Hematopoietic multipotent progenitor cell (in vitro differentiated cells): ENCODE measurements at regions not wholly inside any gene's neighbourhood (a gene's known extent, or its start where the extent isn't known, plus 50 kb on each side); places are given as distances from the start of the nearest gene placed in this dataset.

Source experiments
- DNase-seq, 3 donors: peaks; one replicate each; pipeline ENCODE4 v3.0.0-alpha.2; 2011 to 2015; ENCODE audit warnings: low read depth in 2 of 3, low spot score in 2 of 3

- DNase-seq: no peak
Measured at GRCh38 chr5:118778941-118779340, 209.4 kb downstream of the DTWD2 start.

- no peak for DNase-seq
Measured at GRCh38 chr5:118777189-118777736, 211.1 kb downstream of the DTWD2 start.

GRCh38 chr5:118776755-118777154, 211.6 kb downstream of the DTWD2 start:
- no peak for DNase-seq

- no peak for DNase-seq
Measured at GRCh38 chr5:118775790-118776499, 212.4 kb downstream of the DTWD2 start.

GRCh38 chr5:118768607-118769175, 219.7 kb downstream of the DTWD2 start:
- no peak for DNase-seq

GRCh38 chr5:118762291-118762690, 226.1 kb downstream of the DTWD2 start:
- no peak for DNase-seq

- DNase-seq: no peak
Measured at GRCh38 chr5:118761814-118762213, 226.5 kb downstream of the DTWD2 start.

GRCh38 chr5:118752969-118753368, 235.4 kb downstream of the DTWD2 start:
- DNase-seq: no peak

- no peak for DNase-seq
Measured at GRCh38 chr5:118736396-118736795, 252.0 kb downstream of the DTWD2 start.

- no peak for DNase-seq
Measured at GRCh38 chr5:118733394-118733793, 255.0 kb downstream of the DTWD2 start.

GRCh38 chr5:118728191-118728590, 260.2 kb downstream of the DTWD2 start:
- DNase-seq: no peak

GRCh38 chr5:118726891-118727290, 261.5 kb downstream of the DTWD2 start:
- no peak for DNase-seq

- DNase-seq: no peak
Measured at GRCh38 chr5:118723021-118723338, 265.4 kb downstream of the DTWD2 start.

GRCh38 chr5:118722122-118723020, 266.0 kb downstream of the DTWD2 start:
- no peak for DNase-seq

GRCh38 chr5:118711727-118712126, 276.6 kb downstream of the DTWD2 start:
- no peak for DNase-seq

- no peak for DNase-seq
Measured at GRCh38 chr5:118705959-118706667, 282.2 kb downstream of the DTWD2 start.

GRCh38 chr5:118703241-118703640, 285.1 kb downstream of the DTWD2 start:
- no peak for DNase-seq

GRCh38 chr5:118701791-118702190, 286.6 kb downstream of the DTWD2 start:
- DNase-seq: no peak

- no peak for DNase-seq
Measured at GRCh38 chr5:118700510-118700909, 287.8 kb downstream of the DTWD2 start.

GRCh38 chr5:118698774-118699173, 289.6 kb downstream of the DTWD2 start:
- DNase-seq: no peak

GRCh38 chr5:118696076-118696475, 292.3 kb downstream of the DTWD2 start:
- no peak for DNase-seq
